GM12875 (cell line): ENCODE measurements at regions not wholly inside any gene's neighbourhood (a gene's known extent, or its start where the extent isn't known, plus 50 kb on each side); places are given as distances from the start of the nearest gene placed in this dataset.

Source experiments
- H3K4me3 ChIP-seq: one replicate; pipeline ENCODE4 v1.5.1; 2011; ENCODE audit warnings: low read depth, low read length, control low read depth
- TF ChIP-seq, protein P1 (sequence below): IDR thresholded peaks from 2 replicates; pipeline ENCODE4 v1.5.1; 2011; ENCODE audit warnings: low read depth, mild to moderate bottlenecking, control low read depth, inconsistent platforms, low read length, moderate library complexity, borderline replicate concordance; ENCODE audit not compliant: insufficient read depth

- TF ChIP-seq, protein P1, sequence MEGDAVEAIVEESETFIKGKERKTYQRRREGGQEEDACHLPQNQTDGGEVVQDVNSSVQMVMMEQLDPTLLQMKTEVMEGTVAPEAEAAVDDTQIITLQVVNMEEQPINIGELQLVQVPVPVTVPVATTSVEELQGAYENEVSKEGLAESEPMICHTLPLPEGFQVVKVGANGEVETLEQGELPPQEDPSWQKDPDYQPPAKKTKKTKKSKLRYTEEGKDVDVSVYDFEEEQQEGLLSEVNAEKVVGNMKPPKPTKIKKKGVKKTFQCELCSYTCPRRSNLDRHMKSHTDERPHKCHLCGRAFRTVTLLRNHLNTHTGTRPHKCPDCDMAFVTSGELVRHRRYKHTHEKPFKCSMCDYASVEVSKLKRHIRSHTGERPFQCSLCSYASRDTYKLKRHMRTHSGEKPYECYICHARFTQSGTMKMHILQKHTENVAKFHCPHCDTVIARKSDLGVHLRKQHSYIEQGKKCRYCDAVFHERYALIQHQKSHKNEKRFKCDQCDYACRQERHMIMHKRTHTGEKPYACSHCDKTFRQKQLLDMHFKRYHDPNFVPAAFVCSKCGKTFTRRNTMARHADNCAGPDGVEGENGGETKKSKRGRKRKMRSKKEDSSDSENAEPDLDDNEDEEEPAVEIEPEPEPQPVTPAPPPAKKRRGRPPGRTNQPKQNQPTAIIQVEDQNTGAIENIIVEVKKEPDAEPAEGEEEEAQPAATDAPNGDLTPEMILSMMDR, result no peak
- H3K4me3 ChIP-seq, result no peak overlapping the region
Measured at GRCh38 chr1:60762176-60762575, 320.2 kb upstream of the NFIA start.

GRCh38 chr1:60759291-60759690 lies 323.1 kb upstream of the NFIA start:
- TF ChIP-seq, protein P1, result no peak
- no peak overlapping the region for H3K4me3 ChIP-seq

- no peak overlapping the region for H3K4me3 ChIP-seq
- TF ChIP-seq, protein P1, result no peak
Measured at GRCh38 chr1:60757485-60757884, 324.9 kb upstream of the NFIA start.

- TF ChIP-seq, protein P1, result no peak
- no peak overlapping the region for H3K4me3 ChIP-seq
Measured at GRCh38 chr1:60753036-60753900, 329.1 kb upstream of the NFIA start.

DNA sequence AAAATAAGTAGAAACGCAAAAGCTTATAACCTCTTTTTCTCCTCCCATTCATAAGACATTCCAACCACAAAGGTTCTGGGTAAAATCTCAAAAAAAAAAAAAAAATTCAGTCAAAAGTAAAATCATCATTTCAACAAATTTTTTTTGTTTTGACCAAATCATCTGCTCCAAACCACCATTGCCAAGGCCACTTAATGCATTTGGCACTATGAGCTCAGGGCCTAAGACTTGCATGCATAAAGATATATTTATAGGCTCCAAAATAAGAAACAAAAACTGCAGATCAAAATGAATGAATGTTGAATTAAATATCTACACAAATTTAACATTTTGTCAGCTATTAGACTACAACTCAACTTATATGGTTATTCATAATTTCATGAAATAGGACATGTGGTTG lies 331.1 kb upstream of the NFIA start:
- TF ChIP-seq, protein P1, result no peak

GRCh38 chr1:60747353-60747752 lies 335.0 kb upstream of the NFIA start:
- H3K4me3 ChIP-seq, result no peak overlapping the region
- TF ChIP-seq, protein P1, result no peak

More for the DNA sequence above, 331.1 kb upstream of the NFIA start:
- no peak overlapping the region for H3K4me3 ChIP-seq

- H3K4me3 ChIP-seq, result no peak overlapping the region
- TF ChIP-seq, protein P1, result no peak
Measured at GRCh38 chr1:60746278-60746791, 336.0 kb upstream of the NFIA start.
